GM12873 (cell line): ENCODE measurements at regions not wholly inside any gene's neighbourhood (a gene's known extent, or its start where the extent isn't known, plus 50 kb on each side); places are given as distances from the start of the nearest gene placed in this dataset.

Source experiments
- TF ChIP-seq, protein P1 (sequence below): IDR thresholded peaks from 2 replicates; pipeline ENCODE4 v1.5.1; 2012; ENCODE audit warnings: low read depth, mild to moderate bottlenecking, moderate library complexity, low read length, control low read depth; ENCODE audit not compliant: insufficient read depth; ENCODE audit errors: missing control alignments

DNA sequence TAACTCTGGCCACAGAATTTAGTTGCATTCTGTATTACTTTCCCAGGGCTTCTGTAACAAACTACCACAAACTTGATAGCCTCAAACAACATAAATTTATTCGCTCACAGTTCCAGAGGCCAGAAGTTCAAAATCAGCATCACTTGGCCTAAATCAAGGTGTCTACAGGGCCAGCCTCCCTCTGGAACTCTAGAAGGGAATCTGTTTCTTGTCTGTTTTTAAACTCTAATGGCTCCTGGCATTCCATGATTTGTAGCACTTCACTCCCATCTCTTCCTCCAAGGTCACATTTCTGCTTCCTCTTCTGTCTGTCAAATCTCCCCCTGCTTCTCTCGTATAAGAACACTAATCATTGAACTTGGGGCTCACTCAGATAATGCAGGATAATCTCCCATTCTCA, 151.9 kb upstream of the ARPP21 start:
- TF ChIP-seq, protein P1, sequence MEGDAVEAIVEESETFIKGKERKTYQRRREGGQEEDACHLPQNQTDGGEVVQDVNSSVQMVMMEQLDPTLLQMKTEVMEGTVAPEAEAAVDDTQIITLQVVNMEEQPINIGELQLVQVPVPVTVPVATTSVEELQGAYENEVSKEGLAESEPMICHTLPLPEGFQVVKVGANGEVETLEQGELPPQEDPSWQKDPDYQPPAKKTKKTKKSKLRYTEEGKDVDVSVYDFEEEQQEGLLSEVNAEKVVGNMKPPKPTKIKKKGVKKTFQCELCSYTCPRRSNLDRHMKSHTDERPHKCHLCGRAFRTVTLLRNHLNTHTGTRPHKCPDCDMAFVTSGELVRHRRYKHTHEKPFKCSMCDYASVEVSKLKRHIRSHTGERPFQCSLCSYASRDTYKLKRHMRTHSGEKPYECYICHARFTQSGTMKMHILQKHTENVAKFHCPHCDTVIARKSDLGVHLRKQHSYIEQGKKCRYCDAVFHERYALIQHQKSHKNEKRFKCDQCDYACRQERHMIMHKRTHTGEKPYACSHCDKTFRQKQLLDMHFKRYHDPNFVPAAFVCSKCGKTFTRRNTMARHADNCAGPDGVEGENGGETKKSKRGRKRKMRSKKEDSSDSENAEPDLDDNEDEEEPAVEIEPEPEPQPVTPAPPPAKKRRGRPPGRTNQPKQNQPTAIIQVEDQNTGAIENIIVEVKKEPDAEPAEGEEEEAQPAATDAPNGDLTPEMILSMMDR: no peak

DNA sequence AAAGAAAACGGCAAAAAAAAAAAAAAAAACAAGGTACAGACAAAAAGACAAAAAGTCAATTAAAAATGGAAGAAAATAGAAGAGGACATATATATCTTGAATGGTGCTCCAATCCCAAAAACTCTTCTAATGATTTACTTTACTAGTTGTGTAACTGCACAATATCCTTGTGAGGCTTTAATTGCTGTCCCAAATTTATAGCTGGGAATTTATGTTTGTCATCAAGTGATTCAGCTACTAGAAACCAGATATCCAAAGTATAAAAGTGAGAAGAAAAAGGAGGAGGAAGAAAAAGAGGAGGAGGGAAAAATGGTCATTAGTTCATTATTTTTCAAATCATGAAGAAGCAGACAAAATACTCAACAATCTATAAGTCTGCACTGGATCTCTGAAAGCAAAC, 150.8 kb upstream of the ARPP21 start:
- TF ChIP-seq, protein P1: no peak

DNA sequence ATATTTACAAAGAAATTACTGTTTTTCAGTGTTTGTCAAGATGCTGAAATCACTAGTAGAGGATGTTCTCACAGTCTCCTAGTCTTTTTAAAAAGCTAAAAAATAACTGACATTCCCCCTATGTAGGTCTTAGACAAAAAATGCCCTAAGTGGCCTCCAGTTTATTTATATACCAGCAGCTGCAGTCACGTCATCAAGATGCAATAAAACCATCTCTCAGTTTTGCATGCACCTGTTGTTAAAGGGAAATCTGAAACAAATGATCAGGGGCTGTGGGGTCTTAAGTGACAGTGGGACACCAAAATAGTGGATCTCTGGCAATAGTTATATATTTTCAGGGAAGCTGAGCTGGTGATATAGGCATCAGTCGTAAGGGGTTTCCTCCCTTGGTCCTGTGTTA, 146.5 kb upstream of the ARPP21 start:
- TF ChIP-seq, protein P1: no peak

DNA sequence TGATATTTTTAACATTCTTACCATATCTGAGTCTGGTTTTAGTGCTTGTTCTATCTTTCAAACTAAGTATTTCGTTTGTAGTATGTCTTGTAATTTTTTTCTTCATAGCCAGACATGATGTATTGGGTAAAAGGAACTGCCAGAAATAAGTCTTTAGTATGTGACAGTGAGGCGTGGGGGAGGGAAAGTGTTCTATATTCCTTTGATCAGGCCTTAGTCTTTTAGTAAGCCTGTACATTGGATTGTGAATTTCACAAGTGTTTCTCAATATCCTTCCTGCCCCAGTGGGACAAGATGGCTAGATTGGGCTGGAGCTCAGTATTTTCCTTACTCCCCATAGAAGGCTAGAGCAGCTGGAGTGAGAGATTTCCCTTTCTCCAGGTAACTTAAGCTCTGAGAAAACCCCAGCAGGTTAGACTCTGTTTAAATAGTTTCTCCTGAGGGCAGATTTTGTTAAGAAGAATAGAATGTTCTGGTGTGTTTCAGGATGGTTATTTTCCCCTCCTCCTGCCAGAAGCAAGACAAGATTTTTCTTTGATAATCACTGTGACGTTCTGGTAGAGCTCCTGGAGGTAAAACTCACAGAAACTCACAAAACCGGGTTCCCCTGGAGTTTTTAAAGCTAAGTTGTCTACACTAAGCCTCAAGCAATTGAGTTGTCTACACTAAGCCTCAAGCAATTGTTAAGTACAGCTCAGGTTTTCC, 140.7 kb upstream of the ARPP21 start:
- TF ChIP-seq, protein P1: no peak

- TF ChIP-seq, protein P1: no peak
These were observed 138.5 kb upstream of the ARPP21 start for GRCh38 chr3:35500641-35501350.

GRCh38 chr3:35502699-35503098, 136.6 kb upstream of the ARPP21 start:
- TF ChIP-seq, protein P1: no peak

- TF ChIP-seq, protein P1: no peak
These were observed 134.1 kb upstream of the ARPP21 start for GRCh38 chr3:35505181-35505580.
